NCI-H510A (cell line): ENCODE measurements at regions not wholly inside any gene's neighbourhood (a gene's known extent, or its start where the extent isn't known, plus 50 kb on each side); places are given as distances from the start of the nearest gene placed in this dataset.

Source experiments
- DNase-seq: peaks from one replicate; lab custom pipeline; 2025; lab: John Stamatoyannopoulos, UW

DNA sequence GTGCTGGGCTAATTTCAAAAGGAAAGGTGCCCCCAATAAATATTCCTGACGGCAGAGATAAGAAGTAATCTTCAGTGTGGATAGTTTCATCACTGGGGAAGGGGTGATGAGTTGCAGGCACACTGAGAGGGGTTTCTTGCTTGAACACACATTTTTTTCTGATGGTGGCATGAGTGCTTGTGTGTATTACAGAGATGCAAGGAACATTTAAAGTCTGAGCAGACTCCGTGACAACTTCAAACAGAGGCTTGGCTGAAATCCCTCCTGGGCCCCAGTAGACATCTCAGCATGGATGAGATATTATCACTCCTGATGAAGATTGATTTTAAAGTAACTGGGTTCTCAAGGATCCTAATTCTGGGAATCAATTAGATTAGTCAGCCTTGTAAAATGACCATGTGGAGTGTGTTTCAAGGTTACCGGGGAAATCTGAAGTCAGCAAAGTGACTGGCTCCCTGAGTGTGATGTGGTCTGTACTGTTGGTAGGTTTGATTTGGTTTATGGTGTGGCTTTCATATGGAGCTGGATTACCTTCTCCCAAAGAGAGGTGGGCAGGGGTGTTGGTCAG lies 435.8 kb upstream of the EEF2KMT start:
- DNase-seq, result no peak

DNA sequence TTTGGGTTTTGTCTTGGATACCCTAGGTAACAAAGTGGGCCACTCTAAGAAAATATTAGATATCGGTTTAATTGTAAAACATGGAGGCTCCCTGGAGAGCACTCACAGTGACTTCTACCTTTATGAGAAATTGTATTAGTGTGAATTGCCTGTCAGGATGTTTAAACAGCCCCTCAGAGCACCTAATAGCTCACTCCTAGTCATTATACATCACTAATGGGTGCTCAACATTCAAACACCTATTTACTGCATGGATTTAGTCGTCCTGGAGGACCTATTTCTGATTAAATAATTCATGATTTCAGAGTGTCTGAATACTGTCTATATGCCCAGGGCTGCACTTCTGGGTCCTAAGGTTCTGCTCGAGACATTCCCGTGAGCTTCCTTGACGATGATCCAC lies 430.2 kb upstream of the EEF2KMT start:
- DNase-seq, result no peak

DNA sequence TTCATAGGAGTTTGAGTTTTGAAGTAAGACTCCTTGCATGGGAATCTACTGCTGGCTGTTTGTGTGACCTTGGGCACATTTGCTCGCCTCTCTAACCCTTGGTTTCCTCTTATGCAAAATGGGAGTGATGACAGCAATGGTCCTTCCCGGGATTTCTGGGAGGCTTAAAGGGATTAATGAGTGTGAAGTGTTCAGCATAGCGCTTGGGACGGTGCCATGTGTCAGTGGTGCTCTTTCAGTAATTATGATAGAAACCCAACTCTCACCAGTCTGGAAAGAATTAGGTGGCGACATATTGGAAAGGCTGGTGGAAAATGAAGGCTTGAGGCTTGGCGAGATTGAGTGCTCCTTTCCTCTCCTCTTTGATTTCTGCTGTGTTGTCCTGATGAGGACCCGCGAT lies 429.2 kb upstream of the EEF2KMT start:
- DNase-seq, result no peak

DNA sequence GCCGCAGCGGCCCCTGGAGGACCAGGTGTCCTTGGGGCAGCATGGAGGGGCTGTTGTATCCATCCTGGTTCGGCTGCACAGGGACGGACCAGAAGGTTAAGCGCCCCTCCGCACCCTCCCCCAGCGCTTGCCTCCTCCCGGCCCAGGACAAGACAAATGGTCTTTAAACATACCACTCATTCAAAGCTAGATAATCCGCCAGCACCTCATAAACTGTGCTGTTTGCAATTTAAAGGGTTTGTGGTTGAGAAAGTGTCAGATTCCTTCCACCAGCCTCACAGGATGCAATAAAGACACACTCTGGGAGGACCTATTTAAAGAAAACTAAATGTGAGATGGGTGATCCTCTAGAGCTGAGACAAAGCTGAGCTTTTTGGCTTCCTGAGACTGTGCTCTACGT lies 426.2 kb upstream of the EEF2KMT start:
- no peak for DNase-seq

DNA sequence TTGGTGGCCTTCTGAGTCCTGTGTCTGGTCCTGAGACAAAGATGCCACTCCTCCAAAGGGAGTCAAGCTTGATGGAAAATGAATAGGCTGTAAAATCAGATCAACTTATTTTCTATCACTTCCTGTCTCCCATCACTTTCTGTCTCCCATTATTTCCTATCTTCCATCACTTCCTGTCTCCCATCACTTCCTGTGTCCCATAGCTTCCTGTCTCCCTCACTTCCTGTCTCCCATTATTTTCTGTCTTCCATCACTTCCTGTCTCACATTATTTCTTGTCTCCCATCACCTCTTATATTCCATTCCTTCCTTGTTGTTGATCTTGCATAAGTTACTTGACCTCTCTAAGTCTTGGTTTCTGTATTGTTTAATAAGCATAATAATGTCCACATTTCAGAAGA lies 418.5 kb upstream of the EEF2KMT start:
- no peak for DNase-seq

DNA sequence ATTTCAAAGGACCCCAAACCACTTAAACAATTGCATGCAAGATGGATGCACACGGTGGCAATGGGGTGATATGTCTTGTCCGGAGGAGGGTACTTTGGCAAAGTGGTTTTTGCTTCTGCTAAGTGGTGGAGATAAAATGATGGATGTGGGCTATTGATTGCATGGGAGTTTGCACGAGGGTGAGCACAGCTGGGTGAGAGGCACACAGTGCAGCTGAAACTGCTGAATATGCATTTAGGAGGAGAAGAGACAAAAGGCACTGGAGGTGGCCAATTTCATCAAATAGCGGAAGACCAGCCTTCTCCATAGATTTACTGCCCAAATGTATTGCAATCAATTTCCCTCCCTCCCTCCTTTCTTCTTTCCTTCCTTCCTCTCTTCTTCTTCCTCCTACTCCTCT lies 414.4 kb upstream of the EEF2KMT start:
- no peak for DNase-seq

DNA sequence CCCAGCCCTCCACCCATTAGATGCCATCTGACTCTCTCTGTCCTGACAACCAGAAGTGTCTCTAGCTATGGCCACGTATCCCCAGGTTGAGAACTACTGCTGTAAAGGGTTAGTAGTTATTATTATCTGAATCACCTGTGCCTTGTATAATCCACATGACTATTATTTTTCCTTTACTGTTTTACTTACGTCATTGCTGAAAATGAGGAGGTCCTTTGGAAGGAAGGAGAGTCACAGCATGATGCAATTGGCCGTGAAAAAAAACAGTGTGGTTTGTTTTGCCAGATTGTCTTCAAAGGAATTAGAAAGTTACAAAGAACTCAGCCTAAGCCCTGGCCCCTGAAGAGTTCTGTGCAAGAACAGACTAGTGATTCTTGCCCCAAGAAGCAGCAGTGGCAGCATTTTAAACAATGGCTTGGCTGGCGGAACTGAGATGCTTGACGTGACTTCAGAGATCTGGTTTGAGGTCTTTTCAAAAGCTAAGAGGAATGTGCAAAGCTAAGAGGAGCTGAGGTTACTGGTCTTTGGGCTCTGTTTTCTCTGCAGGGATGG lies 413.3 kb upstream of the EEF2KMT start:
- DNase-seq, result no peak

DNA sequence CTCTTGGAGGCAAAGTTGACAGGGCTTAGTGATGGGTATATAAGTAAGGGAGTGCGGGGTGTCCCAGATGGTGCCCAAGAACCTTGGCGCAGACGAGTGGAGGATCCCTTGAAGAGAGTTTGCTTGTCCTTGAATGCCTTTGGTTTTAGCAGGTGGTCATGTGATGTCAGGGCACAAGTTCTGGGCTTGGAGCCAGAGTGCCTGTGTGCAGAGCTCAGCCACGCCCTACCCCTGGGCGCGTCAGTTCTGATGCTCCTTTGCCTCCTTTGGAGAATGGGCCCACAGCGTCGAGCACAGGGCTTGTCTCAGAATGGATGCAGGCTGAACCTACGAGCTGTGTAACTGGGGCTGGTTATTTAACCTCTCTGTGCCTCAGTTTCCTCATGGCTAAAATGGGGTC lies 412.2 kb upstream of the EEF2KMT start:
- no peak for DNase-seq

DNA sequence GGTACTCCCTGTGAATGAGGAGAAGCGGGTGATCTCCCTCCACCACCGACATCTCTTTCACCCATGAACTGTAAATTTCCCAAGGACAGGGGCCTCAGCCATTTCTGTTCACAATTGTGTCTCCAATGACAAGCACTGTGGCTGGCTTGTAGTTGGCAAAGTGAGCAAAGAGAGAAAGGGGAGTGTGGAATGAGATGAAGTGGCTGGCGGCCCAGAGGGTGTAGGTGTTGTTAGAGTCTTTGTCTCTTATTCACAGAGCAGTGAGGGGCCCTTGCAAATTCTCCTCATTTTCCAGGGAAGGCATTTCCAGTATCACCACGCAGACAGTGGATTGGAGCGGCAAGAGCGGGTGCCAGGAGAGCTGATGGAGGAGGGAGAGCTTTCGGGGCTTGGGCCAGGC lies 411.7 kb upstream of the EEF2KMT start:
- DNase-seq, result no peak

DNA sequence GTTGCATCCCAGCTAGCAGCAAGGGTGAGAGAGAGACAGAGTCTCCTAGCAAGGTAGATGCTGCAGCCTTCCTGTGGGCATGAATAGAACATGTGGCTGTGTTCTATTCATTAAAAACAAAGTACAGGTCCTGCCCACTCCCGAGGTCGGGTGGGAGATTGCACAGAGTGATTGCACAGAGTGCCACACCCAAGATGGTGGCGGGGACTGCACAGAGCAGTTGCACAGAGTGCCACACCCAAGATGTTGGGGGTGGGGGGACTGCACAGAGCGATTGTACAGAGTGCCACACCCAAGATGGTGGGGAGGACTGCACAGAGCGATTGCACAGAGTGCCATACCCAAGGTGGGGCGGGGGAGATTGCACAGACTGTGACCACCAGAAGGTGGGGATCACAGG lies 410.8 kb upstream of the EEF2KMT start:
- DNase-seq, result no peak

DNA sequence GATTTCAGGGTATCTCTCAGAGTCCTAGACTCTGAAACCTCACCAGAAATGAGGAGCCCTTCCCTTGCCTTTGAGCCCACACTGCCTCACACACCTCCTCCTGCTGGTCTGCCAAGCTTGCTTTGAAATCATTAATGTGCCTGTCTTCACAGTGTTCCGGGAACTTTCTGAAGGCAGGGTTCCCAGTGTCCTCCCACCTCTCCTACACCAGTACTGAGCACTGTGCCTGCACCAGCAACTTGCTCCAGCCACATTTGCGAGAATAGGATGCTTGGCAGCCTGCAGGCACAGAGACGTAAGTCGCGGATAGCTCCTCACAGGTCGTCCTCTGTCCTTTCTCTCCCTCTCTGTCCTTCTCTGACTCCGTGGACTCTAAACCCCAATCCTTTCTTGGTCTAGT lies 408.4 kb upstream of the EEF2KMT start:
- DNase-seq, result no peak

DNA sequence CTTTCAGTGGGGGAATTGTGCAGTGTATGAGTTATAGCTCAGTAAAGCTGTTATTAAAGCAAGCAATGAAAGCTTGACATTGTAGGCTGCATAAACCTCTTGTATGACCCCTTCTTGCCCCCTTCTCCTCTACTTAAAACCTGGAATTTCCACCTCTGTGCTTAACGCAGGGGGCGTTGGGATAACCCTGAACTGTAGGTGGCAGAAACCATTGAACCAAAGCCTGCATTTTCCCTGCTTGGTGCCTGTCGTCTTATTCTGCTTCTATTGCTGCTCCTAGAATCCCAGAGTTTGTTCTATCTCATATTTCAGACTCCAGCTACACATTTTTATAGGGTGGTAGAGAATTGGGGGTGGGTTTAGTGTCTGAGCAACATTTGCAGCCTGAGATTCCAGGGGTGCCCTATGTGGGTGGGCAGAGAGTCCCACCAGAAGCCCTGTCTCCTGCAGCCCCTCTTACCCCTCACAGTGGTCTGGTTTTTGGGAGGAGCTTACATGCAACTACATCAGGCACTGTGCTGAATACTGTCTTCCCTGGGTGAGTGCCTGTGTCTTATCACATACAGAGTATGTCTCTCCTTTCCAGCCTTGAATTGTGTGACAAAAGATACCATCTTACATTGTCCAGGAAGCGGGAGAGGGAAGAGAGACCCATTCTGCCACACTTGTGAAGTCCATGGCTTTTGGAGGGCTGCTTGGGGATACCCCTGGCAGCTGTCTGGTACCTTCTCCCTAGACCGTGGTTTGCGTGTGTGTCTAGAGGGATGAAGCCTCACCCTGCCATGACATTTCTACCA lies 407.7 kb upstream of the EEF2KMT start:
- DNase-seq, result no peak

DNA sequence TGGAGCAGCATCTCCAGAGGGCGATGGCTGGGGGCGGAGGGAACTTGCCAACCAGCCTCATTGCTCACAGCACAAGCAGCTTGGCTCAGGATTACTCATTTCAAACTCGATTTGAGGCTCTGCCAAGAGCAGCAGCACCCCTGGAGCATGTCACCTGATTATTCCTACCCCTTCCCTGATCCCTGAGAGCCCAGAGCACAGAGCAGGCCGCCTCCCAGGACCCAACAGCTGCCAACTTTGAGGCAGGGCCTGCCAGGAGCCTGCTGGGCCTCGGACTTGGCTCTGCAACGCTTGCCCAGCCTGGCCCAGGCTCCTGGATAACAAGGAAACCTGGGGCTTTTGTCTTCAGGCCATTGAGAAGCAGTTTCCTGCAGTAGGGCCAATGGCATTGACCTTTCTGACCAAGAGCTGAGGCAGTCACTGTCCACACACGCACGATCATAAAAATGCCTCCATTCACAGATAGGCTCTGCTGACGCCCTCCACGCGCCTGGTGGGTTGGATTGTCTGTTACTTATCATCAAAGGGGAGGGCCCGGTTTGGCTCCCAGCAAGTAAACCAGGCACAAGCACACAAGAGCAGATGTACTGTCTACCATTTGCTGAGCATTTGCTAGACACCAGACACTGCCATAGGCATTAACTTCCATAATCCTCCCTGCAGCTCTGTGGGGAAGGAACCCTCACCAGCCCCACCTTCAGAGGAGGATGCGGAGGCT lies 406.6 kb upstream of the EEF2KMT start:
- no peak for DNase-seq

DNA sequence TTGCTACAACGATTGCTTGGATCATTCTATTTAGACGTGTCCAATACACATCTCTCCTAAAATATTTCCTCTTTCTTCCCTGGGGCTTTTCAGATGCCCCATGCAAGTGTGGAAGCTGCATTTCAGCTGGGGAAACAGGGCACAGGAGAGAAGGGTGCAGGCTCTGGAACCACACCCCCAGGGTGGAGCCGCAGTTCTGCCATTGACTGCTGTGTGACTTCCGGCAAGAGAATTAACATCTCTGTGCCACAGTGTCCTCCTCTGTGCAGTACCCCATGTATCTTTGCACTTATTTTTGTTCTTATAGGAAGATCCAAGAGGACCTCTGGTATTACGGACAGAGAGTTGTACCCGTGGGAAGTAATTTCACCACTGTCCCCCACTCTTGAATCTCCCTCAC lies 405.3 kb upstream of the EEF2KMT start:
- DNase-seq, result no peak

DNA sequence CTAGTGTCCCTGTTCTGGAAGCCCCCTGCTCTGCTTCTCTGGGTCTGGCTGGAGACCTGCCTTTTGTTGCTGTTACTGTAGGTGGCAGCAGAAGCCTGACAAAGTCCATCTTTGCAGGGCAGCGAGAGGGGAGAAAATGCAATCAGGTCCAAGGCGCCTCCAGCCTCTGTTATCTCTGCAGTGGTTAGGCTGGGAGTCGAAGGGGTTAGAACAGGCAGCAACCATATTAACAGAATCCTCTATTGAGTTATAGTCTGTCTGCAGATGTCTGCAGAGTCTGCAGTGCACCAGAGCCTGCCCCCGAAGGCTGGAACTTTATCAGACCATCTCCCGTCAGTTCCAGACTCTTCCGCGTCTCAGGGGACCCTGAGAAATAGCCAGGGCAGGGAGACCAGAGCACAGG lies 404.9 kb upstream of the EEF2KMT start:
- no peak for DNase-seq

DNA sequence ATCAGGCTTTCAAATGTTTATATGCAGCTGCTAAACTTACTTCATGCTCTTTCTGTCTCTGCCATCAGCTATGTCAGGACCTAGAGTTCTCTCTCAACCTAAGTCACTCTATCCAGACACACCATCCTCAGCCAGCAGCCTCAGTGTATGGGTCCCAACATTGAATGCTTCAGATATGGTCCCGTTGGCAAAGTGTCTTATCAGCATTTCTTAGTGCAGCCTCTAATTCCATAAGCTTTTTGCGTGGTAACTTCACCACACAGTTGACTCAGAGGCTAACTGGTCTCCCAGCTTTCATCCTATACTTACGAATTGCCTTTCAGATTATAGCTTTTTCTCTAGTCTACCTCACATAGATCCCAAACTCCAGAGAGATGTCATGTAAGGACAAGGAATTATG lies 402.9 kb upstream of the EEF2KMT start:
- DNase-seq, result no peak

DNA sequence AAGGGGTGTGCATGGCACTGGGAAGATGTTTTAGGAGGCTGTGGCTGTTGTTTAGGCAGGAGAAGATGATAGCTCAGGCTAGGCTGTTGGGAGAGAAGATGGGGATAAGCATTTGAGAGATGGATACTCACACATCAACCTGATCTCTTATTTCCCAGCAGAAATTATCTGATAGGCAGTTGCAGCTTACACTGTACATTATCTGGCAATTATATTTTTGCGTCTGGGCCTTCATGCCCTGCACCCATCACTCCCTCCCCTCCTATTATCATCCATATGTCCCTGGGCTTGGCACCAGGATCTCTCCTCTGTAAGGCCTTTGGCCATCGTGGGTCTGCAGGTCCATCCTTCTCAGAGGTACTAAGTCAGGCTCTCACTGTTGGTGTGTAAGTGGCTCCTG lies 401.0 kb upstream of the EEF2KMT start:
- DNase-seq, result no peak

DNA sequence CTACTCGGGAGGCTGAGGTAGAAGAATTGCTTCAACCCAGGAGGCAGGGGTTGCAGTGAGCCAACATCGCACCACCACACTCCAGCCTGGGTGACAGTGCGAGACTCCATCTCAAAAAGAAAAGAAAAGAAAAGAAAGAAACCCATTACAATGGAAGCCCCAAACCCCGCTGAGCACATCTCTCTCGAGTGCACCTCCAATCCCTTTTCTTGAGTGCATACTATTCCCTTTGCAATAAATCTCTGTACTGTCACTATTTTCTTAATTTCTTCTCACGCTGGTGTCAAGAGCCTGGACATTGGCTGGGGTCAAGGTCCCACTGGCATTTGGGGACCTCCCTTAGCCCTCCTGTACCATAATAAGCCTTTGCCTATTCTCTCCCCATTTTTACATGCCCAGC lies 398.4 kb upstream of the EEF2KMT start:
- DNase-seq, result no peak

DNA sequence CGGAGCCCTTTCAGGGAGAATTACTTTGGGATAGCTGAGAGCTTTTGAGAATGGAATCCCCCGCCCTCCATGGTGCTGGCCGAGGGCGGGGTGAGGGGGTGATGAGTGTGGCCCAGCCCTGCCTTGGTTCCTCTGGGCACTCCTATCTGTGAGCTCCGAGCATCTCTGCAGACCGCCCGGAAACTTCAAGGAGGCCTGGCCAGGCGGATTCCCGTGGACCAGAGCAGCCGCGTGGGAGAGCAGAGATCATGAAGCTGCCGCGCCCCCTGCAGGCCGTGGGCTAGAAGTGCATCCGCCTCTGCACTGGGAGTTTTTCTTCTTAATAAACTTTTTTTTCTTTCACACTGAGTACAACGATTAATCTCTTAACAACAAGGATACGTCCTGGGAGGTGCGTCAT lies 392.9 kb upstream of the EEF2KMT start:
- no peak for DNase-seq

DNA sequence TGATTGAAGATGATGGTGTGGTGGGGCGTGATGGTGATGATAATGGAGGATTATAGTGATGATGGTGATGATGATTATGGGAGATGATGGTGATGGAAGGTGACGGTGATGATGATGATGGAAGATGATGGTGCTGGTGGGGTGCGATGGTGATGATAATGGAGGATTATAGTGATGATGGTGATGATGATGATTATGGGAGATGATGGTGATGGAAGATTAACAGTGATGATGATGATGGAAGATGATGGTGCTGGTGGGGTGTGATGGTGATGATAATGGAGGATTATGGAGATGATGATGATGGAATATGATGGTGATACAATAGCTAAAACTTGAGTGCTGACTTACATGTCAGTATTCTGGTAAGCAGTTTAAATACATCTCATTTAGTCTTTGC lies 391.0 kb upstream of the EEF2KMT start:
- DNase-seq, result no peak

DNA sequence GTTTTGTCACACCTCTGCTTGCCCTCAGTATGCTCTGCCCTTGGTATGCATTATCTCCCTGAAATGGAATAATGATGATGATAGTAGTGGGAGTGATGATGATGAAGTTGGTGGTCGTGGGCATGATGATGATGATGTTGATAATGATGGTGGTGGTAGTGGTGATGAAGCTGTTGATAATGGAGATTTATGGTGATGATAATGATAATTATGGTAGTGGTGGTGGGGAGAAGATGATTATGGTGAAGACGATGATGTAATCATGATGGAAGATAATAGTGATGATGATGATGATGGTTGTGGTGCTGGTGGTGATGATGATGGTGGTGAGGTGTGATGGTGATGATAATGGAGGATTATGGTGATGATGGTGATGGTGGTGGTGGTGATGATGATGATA lies 390.1 kb upstream of the EEF2KMT start:
- no peak for DNase-seq

DNA sequence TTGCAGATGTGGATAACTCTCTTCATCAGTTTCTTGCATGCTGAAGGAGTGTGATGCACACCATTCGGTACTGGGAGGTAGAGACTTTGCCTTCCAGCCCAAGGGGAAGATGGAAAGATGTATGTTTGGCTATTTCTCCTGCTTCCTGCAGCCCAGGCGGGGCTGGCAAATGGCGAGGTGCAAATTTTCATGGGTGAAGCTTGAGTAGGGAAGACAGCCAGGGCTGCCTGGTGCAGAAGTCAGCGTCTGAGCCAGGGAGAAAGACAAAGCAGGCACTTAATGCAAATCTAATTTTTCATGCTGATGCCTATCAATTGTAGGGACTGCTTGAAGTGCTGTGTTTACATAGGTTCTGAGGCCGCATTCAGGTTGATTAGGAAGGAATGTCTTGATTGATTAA lies 384.7 kb upstream of the EEF2KMT start:
- no peak for DNase-seq
